NCI-H510A (cell line): ENCODE measurements at regions not wholly inside any gene's neighbourhood (a gene's known extent, or its start where the extent isn't known, plus 50 kb on each side); places are given as distances from the start of the nearest gene placed in this dataset.

ENCODE experiments used
- DNase-seq: peaks from one replicate; lab custom pipeline; 2025; lab: John Stamatoyannopoulos, UW

DNA sequence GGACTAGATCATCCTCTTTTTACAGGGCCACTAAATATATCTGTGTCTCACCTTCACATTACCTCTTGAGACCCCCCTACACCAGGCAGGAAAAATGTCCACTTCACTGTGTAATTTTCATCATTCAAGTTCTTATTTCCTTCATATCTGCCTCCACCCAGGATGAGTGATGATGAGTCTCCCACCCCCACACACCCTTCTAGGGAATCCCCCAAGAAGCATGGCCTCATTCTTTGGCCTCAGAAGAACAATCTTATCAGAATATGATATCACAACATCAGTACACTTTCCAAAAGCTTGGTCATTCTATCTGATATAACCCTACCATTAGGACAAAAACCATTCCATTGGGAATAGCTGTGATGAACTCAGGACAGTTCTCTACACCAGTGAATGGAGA, 170.3 kb upstream of the DUSP10 start:
- DNase-seq: no peak

DNA sequence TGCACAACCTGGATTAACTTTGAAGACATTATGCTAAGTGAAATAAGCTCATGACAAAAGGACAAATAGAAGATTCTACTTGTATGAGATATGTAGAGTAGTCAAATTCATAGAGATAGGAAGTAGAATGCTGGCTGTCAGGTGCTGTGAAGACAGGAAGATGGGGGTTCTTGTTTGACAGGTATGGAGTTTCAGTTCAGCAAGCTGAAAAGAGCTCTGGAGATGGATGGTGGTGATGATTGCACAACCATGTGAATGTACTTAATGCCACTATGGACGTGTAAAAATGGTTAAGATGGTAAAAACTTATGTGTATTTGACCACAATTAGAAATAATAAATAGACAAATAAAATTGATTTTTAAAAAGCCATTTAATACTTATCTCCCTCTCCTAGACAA, 169.8 kb upstream of the DUSP10 start:
- DNase-seq: no peak

DNA sequence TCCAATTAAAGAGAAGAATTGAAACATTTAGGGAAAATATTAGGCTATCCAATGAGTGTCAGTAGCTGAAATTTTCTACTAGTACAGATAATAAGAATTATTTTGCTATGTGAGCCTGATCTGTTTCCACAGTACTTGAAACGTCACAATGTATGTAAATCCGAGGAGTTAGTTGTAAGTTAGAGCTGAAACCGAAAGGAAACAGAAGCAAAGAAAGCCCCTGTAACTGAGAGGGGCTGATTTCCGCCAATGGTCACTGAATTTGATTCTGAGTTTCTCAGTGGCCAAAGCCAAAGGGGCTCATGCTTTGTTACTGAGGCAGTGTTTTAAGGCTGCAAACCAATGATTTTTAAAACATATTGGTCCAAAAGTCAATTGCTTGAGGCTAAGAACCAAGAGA, 168.3 kb upstream of the DUSP10 start:
- no peak for DNase-seq

DNA sequence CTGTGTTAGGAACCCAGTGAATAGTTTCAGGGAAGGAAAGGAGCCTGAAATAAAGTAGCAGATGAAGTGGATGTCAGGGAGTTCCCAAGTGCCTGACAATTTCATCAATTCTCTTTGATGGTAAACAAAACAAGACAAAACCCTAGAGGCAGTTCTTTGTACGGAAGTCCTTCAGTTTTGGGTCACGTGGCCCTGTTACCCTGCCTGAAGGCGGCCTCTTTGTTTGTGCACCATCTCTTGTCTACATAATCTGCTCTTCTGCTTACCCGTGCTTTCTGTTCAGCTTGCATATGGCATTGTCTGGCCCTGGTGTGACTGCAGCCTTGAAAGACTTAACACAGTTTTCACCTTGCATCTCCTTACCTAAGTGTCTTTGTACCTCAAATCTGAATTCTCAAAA, 166.7 kb upstream of the DUSP10 start:
- DNase-seq: no peak

DNA sequence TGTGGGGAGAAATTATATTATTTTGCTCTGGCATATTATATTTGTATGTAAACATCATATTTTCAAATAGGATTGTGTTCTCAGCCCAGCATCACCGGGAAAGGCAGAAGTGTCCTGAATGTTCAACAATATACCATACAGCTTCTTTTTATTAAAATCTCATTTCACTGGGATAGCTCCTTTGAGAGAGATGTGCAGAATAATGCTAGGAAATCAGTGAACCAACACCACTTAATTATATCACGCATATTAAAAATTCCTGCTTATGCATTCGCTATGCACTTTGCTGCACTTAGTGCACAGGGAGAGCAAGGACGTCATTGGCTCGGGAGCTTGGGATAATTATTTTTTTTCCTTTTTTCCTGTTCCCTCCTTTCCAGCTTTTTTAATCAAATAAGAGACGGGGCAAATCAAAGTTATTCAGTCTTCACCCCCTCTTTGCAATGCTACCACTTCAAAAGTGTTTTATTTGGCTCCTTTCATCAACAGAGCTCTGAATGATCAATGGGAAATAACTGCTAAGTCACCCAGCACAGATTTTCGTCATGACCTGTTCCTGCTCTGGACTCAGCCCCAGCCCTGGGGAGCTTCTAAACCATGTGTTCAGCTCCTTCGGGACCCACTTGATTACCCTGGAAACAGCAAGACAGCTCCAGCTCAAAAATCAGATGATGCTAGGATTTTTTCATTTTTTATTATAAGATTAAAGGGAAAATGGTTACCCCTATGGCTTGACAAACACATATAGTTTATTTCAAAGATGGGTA, 165.5 kb upstream of the DUSP10 start:
- no peak for DNase-seq

DNA sequence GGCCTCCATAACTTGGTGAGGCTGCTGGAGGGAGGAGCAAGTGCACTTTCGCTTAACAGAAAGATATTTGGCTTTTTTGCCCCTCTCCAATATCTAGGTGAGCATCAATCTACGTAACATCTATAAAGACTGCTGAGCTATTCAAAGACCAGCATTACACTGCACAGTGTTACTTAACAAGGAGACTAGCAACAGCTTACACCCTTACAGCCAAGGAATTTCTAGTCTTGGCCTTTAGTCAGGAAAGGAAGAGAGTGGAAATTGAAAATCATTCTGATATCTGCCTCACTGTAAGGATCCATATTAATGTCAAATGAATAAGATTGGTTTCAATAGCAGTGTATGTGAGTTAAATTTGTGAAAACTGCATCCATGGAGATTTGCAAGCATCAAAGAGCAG, 163.9 kb upstream of the DUSP10 start:
- no peak for DNase-seq

DNA sequence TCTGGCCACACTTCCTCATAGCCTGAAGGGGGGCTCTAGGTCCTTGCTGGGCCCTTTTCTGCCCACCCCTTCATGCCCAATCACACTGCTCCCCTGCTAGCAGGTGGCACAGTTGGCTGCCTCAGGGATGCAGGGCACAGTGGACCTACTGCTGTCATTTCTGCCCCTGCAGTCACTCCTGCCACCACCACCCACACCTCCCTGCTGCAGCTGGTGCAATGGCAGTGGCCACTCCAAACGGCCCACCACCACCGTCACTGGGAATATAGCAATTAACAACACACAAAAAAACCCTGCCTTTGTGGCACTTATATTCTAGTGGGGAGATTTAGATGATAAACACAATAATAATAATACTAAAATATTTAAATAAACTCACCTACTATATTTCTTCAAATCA, 162.4 kb upstream of the DUSP10 start:
- no peak for DNase-seq

DNA sequence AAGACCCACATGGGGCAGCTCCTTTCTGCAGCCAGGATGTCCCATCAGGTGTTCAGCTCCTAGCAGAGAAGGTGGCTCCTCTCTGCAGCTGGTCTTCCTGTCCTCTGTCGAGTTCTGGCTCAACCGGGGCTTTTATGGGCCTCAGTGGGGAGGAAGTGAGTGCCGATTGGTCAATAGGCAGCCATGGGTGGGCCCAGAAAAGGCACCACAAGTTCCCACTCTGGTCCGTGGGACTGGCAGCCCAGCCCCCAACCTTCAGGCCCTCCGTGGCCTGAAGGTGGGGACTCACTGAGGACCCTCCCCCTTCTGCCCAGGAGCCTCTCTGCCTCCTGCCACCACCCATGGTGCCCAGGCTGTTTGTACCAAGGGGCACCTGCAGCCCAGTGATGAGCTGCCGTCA, 161.7 kb upstream of the DUSP10 start:
- DNase-seq: no peak

DNA sequence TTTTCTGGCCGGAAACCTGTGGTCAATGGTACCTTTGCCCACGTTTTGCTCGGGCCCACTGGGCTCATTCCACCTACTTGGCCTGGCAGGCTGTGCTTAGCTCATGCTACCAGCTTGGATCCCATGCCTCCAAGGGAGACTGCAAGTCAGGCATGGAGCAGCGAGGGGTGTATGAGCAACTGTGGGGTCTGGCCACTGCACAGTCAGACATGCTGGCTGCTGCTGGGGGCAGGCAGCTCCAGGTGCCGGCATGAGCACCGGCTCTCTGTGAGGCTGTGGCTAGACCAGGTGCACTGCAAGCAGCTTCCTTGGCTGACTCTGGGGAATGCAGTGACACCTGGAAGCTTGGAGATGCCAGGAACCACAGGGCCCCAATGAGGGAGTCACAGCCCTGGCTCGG, 161.1 kb upstream of the DUSP10 start:
- no peak for DNase-seq

DNA sequence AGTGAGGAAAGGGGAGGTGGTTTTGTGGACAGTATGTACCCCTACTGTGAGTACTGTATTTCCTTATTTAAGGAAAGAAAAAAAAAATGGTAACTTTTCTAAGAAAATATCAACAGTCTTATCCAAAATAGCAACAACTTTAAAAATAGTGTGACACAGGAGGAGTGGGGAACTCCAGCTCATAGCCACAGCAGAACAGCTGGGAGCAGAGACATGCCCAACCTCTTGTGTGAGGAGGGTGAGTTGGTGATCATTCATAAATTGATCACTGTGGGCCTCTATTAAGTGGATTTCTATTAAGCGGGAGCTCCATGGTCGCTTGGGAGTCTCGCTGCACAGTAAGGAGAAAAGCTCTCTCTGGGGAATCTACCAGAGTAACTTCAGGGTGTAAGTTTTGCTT, 158.8 kb upstream of the DUSP10 start:
- DNase-seq: no peak

DNA sequence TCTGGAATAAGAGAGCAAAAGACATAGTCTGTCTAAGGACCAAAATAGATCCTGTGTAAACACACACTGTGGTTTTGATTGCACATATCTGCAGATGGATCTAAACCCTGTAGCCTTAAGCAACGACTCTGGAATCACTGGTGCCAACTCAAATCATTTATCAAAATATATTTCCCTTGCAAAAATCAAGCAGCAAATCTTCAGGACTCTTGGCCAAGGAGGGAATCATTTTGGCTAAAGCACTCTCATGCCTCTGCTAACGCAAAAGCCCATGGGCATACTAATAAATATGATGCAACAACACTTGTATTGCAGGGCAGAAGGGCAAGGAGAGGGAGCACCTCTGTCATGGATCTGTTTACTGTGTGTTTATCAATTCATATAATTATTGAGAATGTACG, 155.4 kb upstream of the DUSP10 start:
- DNase-seq: no peak

DNA sequence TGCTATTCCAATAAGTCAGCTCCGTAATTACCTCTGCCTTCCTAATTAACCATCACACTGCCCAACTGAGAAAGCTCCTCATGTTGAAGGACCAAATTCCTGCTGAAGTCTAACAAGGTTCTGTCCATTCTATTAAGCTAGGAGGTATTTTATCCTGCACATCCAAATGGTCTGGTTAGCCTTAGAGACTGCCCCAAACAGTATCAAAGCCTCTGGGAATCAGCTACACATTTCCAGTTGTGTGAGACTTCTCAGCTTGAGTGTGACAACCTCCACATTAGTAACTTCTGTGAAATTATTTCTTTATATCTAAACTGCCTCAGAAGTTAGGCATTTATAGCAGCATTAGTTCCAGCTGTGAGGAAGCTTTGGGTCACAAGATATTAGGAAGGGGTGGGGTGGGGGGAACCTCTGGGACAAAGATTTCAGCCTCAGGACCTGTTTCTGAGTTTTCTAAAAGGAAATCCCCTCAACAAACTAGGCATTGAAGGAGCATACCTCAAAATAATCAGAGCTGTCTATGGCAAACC, 150.5 kb upstream of the DUSP10 start:
- DNase-seq: no peak

DNA sequence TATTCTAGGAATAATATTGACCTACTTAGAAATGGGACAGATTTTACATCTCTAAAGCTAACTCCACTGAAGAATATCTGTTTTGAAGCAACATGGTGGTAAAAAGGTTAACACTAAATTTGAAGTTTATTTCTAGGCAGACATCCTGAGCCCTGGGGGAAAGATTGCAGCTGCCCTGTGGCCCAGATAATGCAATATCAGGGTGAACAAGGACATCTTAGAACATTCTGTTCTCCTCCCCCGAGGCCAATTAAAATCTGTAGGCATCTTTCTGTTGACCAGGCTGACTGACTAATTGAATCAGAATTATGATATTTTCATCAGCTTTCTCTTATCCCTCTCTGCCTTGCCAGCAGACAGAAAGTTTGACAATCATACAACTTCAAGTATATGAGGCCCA, 149.8 kb upstream of the DUSP10 start:
- no peak for DNase-seq

DNA sequence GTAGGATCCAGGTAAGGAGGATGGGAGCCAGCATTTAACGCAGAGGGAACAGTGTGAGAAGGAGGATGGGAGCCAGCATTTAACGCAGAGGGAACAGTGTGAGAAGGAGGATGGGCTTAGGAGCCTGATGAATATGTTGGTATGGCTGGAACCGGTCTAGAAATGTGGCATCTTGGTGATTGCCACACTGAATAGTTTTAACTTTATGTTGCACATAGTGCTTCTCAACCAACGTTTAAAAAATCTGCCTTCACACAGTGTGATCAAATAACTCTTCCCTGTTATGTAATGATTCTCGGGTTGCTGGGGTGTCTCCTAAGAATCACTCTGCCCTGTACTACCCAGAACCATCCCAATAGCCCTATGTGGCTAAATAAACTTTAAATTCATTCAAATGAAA, 146.9 kb upstream of the DUSP10 start:
- no peak for DNase-seq

DNA sequence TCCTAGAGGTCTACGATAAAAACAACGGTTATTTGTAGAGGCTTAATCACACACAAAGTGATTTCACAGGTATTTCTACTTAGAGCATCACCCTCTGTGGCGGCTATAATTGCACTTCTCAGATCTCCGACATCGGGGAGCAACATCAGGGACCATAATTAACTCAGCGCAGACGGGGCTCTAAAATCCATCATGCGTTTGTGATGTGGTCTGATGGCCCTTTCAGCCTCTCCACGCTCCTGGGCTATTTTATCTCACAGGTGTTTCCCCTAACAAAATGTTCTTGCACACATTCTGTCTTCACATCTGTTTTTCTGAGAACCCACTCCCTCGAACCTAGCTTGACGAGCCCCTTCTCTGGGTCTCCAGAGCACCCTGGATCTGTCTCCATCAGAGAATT, 146.3 kb upstream of the DUSP10 start:
- no peak for DNase-seq

DNA sequence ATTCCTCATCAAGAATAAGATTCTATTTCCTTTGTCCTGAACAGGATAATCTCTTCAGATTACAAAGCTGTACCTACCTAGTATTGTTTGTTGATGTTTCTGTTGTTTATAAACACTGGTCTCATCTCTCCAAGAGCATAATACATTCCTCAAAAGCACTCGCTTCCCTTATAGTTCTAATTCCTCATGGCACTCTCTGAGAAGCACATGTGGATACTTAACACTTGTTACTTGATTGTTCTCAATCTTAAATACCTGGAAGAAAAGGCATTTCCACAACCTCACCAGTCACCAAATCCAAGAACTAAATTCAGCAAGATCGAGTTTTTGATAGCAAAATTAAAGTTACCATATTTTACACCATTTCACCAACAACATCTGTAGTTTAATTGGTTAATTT, 145.9 kb upstream of the DUSP10 start:
- DNase-seq: no peak

DNA sequence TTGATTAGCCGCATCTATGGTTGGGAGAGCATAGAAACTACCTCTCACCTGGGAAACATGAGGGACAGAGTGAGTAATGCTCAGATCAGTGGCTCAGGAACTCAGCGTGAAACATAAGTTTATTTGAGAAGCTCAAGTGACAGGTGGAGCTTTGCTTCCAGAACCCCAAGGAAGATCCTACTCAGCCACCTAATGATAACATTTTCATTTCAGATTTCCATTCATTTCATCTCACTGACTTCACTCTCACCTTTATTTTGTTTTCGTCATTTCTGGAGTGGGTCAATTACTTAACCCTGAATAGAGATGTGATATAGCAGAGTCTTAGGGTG, 145.5 kb upstream of the DUSP10 start:
- DNase-seq: no peak

DNA sequence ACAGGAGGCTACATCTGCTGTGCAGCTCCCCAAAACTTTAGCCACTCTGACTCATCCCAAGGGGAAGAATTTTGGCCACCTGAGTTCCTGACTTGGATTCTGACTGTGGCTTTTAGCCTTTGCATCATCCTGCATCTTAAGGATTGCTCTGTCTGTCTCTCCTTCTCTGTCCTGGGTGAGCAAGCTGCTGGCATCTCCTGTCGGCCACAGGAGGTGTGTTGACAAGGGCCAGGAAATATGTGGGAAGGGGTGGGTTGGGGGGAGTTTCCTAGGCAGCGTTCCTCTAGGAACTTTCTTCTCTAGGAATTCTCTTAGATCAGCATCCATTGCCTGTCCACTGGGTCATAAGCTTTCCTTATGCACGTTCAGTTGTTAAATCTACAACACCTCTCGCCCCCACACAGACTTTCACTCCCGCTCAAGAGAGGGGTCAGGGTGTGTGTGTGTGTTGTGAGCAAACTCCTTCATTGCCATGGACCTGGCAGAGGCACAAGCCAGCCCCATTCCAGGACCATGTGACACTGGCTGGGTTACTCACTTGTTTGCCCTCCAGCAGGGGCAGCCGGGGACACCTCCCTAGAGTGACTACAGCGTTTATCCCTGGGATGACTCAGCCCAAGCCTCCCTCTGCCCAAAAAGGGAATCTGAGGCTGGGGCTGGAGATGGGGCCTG, 145.0 kb upstream of the DUSP10 start:
- DNase-seq: no peak

DNA sequence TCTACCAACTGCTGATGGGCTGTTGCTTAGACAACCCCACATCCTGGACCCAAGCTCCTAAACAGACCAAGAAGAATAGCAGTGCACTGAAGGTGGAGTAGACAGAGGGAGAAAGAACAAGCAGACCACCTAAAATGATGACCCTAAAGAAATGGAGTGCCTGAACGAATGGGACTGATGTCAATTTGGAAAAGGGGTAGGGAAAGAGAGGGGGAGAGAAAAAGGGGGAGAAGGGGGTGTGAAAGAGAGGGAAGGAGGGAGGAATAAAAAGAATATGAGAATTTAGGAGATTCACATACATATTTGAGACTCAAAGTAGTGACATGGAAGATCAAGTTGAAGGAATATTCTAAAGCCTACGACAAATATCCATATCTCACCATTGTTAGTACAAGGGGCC, 144.4 kb upstream of the DUSP10 start:
- DNase-seq: no peak

DNA sequence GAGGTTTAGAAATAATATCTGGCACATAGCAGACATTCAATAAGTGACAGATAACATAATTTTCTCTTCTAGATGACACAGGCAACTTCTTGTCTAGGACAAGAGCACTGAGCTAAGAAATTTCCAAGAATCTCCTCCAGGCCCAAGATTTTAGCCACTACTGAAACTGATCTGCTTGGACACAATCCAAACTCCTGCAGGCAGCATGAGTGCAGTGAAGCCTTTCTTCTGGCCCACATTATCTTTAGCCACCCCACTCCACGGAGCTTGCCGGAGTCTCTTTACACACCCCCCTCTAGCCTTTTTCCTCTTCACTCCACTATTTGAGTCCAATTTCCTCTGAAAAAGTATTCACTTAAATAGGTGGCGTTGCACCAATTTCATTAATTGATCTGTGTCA, 142.9 kb upstream of the DUSP10 start:
- DNase-seq: no peak

DNA sequence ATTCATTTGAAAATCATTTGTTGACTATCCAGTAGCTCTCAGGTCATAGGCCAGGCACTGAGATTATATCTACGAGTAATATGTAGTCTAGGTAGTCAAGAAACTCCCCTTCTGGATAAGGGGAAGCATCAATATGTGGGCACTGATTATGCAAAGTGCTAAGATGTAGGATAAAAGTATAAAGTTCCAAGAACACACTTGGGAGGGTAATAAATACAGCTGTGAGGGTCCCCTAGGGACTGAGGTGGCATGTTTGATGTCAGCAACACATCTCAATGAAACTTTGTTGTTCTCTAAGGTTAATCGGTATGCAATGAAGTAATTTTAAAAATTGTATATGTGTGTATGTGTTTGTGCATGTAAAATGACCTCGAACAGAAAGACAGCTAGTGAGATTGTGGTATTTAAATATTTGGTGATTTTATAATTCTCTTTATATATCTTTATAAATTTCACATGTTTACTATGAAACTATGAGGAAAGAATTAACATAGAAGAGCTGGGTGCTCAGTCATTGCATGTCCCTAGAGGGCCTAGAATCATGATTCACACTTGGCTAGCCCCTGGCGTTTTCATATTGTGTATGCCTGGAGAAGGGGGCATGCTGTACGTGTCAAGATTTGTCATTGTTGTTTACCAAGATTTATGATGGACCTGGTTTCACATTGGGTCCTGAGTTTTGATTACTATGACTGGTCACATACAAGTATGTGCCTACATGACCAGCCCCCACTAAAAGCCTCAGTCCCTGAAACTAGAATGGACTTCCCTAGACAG, 140.1 kb upstream of the DUSP10 start:
- DNase-seq: no peak

DNA sequence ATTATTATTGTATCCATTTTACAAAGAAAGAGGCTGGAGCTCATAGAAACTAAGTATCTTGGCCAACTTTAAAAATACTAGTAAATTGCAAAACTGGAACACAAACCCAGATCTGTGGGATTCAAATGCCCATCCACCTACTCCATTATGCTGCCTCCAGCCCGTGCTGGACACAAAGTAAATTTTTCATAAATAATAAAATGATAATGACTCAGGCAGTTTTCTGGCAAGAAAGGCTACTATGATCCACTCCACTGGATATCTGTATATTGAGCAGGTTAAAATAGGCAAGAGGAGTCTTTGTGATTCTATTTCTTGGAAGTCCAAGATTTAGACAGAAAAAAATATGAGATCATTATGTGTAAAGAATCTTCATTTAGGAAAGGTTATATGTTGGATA, 138.3 kb upstream of the DUSP10 start:
- DNase-seq: no peak

DNA sequence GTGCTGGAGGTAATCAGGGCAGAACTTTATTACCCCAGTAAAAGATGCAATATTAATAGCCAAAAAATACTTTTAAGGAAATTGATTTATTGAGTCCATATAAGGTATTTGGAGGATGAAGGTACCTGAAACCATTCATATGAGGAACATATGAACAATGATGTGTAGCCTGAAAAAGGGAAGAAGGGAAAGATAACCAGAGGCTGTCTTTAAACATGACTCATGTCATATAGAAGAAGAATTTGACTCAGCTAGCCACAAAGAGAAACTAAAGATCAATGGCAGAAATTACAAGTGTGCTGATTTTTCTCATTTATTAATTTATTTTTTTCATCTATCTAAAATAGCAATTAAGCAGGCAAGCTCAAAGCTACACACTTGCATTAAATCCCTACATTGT, 136.2 kb upstream of the DUSP10 start:
- DNase-seq: no peak
